GM23338 (cell line): ENCODE measurements at regions not wholly inside any gene's neighbourhood (a gene's known extent, or its start where the extent isn't known, plus 50 kb on each side); places are given as distances from the start of the nearest gene placed in this dataset.

Source experiments
- ATAC-seq: fragments of 200-7000 bp; cut with Tn5 transposase; 3 replicates; pipeline ENCODE4 v1.9.1; 2020
- DNase-seq: peaks from one replicate; pipeline ENCODE4 v3.0.0-alpha.2; 2015; ENCODE audit warnings: low spot score
- H2AFZ ChIP-seq: fragments of 200-600 bp; sonication (generic); 2 replicates; pipeline ENCODE4 v1.8.0; 2016; ENCODE audit warnings: antibody characterized with exemption, mild to moderate bottlenecking, moderate library complexity
- H3F3A ChIP-seq: fragments of 200-600 bp; sonication (generic); replicated peaks from 2 replicates; pipeline ENCODE4 v1.8.0; 2017; ENCODE audit warnings: antibody characterized with exemption, mixed run types, low read depth
- H3K27ac ChIP-seq: fragments of 200-600 bp; sonication (generic); 2 replicates; pipeline ENCODE4 v1.6.1; 2016; ENCODE audit warnings: low read depth
- H3K27me3 ChIP-seq: fragments of 200-600 bp; sonication (generic); 2 replicates; pipeline ENCODE4 v1.8.0; 2016; ENCODE audit warnings: mild to moderate bottlenecking, mixed run types, moderate library complexity; ENCODE audit not compliant: insufficient read depth
- H3K36me3 ChIP-seq: fragments of 200-600 bp; sonication (generic); 2 replicates; pipeline ENCODE4 v1.8.0; 2016; ENCODE audit warnings: mild to moderate bottlenecking; ENCODE audit not compliant: insufficient read depth
- H3K4me1 ChIP-seq: fragments of 200-600 bp; sonication (generic); 2 replicates; pipeline ENCODE4 v1.8.0; 2016; ENCODE audit warnings: mild to moderate bottlenecking, moderate library complexity; ENCODE audit not compliant: insufficient read depth
- H3K4me2 ChIP-seq: fragments of 200-600 bp; sonication (generic); 2 replicates; pipeline ENCODE4 v1.7.1; 2017; ENCODE audit warnings: mixed run types
- H3K4me3 ChIP-seq: fragments of 200-600 bp; sonication (generic); 2 replicates; pipeline ENCODE4 v1.6.1; 2016; ENCODE audit warnings: mixed run types
- H3K79me2 ChIP-seq: fragments of 200-600 bp; sonication (generic); replicated peaks from 2 replicates; pipeline ENCODE4 v1.8.0; 2017; ENCODE audit warnings: mild to moderate bottlenecking; ENCODE audit not compliant: insufficient read depth
- H3K9me2 ChIP-seq: fragments of 200-600 bp; sonication (generic); 2 replicates; pipeline ENCODE4 v1.8.0; 2017; ENCODE audit not compliant: insufficient read depth
- H4K20me1 ChIP-seq: fragments of 200-600 bp; sonication (generic); replicated peaks from 2 replicates; pipeline ENCODE4 v1.8.0; 2017; ENCODE audit warnings: mild to moderate bottlenecking; ENCODE audit not compliant: insufficient read depth
- H3K27ac Mint-ChIP-seq: 2 replicates; pipeline ENCODE4 v1.8.0; 2020; ENCODE audit warnings: inconsistent platforms, mild to moderate bottlenecking, moderate library complexity, mixed read lengths
- H3K27me3 Mint-ChIP-seq: 3 replicates; pipeline ENCODE4 v1.8.0; 2022; ENCODE audit warnings: low read depth, mild to moderate bottlenecking, moderate library complexity, mixed read lengths, inconsistent platforms; ENCODE audit not compliant: insufficient read depth, poor library complexity
- H3K36me3 Mint-ChIP-seq: 3 replicates; pipeline ENCODE4 v1.8.0; 2021; ENCODE audit warnings: low read depth, mild to moderate bottlenecking, inconsistent platforms, moderate library complexity, mixed read lengths
- H3K4me1 Mint-ChIP-seq: 3 replicates; pipeline ENCODE4 v1.8.0; 2020; ENCODE audit warnings: mild to moderate bottlenecking, inconsistent platforms, mixed read lengths
- H3K4me3 Mint-ChIP-seq: 3 replicates; pipeline ENCODE4 v1.8.0; 2021; ENCODE audit warnings: moderate library complexity, mild to moderate bottlenecking, inconsistent platforms, mixed read lengths
- H3K9me3 Mint-ChIP-seq: 3 replicates; pipeline ENCODE4 v1.8.0; 2020; ENCODE audit warnings: moderate library complexity, mild to moderate bottlenecking, inconsistent platforms, mixed read lengths
- CREB1 ChIP-seq: fragments of 250-450 bp; sonication (Bioruptor Pico); IDR thresholded peaks from 2 replicates; pipeline ENCODE4 v1.5.0; 2020; ENCODE audit warnings: low read depth, mild to moderate bottlenecking, moderate library complexity
- EZH2 ChIP-seq: fragments of 200-600 bp; sonication (generic); IDR thresholded peaks from one replicate; pipeline ENCODE4 v1.8.0; 2017; ENCODE audit warnings: antibody characterized with exemption, mild to moderate bottlenecking, low read depth; ENCODE audit not compliant: unreplicated experiment
- EZH2phosphoT487 ChIP-seq: fragments of 200-600 bp; sonication (generic); IDR thresholded peaks from one replicate; pipeline ENCODE4 v1.8.1; 2018; ENCODE audit warnings: antibody characterized with exemption; ENCODE audit not compliant: unreplicated experiment
- JUNB ChIP-seq: IDR thresholded peaks from one replicate; pipeline ENCODE4 v1.6.1; 2016; ENCODE audit warnings: antibody characterized with exemption; ENCODE audit not compliant: unreplicated experiment
- NANOG ChIP-seq: IDR thresholded peaks from 2 replicates; pipeline ENCODE4 v1.6.1; 2016; ENCODE audit warnings: antibody characterized with exemption, borderline replicate concordance
- POLR2AphosphoS5 ChIP-seq: IDR thresholded peaks from 2 replicates; pipeline ENCODE4 v1.6.1; 2016; ENCODE audit warnings: antibody characterized with exemption, low read depth
- STAT1 ChIP-seq: IDR thresholded peaks from one replicate; pipeline ENCODE4 v1.6.1; 2016; ENCODE audit warnings: antibody characterized with exemption; ENCODE audit not compliant: unreplicated experiment
- ZNF114 ChIP-seq: fragments of 250-450 bp; sonication (Bioruptor Pico); IDR thresholded peaks from 2 replicates; pipeline ENCODE4 v1.5.0; 2020; ENCODE audit warnings: mild to moderate bottlenecking, moderate library complexity
- ZNF331 ChIP-seq: fragments of 250-450 bp; sonication (Bioruptor Pico); IDR thresholded peaks from 2 replicates; pipeline ENCODE4 v1.5.0; 2020; ENCODE audit warnings: low read depth, mild to moderate bottlenecking, moderate library complexity
- TF ChIP-seq, protein P1 (sequence below): fragments of 250-450 bp; sonication (Bioruptor Pico); IDR thresholded peaks from 2 replicates; pipeline ENCODE4 v1.5.0; 2020; ENCODE audit warnings: mild to moderate bottlenecking, moderate library complexity
- TF ChIP-seq, protein P2 (sequence below): IDR thresholded peaks from 2 replicates; pipeline ENCODE4 v1.6.1; 2016; ENCODE audit warnings: antibody characterized with exemption
- TF ChIP-seq, protein P3 (sequence below), 2 experiments: fragments of 200-600 bp in 1 of 2; sonication (generic) in 1 of 2; conservative IDR thresholded peaks; 2 replicates each; pipeline versions ENCODE4 v1.5.1 to v1.6.1; 2016 to 2017; ENCODE audit warnings: antibody characterized with exemption in 2 of 2, low read depth in 2 of 2, mild to moderate bottlenecking in 2 of 2, moderate library complexity in 1 of 2
- TF ChIP-seq, protein P4 (sequence below): IDR thresholded peaks from one replicate; pipeline ENCODE4 v1.6.1; 2018; ENCODE audit warnings: antibody characterized with exemption; ENCODE audit not compliant: unreplicated experiment

DNA sequence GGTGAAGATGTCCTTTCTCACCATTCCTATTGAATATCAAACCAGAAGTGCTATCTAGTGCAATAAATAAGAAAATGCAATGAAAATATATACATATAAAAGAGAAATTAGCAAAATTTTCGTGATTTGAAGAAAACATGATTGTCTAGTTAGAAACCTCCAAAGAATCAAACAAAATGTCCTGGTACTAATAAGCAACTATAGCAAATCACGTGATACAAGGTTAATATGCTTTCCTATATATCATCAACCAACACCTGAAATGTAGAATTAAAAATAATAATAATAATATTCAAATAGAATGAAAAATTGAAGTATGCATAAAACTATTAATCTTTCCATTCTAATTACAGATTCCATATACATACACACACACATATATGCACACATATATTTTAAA is 183.9 kb upstream of the POM121L12 start:
- no peaks in the 10 kb centered on the region for H3K4me1 ChIP-seq
- TF ChIP-seq ZNF331 (no peak), NANOG (no peak), ZNF114 (CRISPR knock-in tag) (no peak), CREB1 (CRISPR knock-in tag) (no peak), STAT1 (no peak), EZH2 (no peak), JUNB (no peak), POLR2AphosphoS5 (no peak), EZH2phosphoT487 (no peak)
- TF ChIP-seq, protein P1, sequence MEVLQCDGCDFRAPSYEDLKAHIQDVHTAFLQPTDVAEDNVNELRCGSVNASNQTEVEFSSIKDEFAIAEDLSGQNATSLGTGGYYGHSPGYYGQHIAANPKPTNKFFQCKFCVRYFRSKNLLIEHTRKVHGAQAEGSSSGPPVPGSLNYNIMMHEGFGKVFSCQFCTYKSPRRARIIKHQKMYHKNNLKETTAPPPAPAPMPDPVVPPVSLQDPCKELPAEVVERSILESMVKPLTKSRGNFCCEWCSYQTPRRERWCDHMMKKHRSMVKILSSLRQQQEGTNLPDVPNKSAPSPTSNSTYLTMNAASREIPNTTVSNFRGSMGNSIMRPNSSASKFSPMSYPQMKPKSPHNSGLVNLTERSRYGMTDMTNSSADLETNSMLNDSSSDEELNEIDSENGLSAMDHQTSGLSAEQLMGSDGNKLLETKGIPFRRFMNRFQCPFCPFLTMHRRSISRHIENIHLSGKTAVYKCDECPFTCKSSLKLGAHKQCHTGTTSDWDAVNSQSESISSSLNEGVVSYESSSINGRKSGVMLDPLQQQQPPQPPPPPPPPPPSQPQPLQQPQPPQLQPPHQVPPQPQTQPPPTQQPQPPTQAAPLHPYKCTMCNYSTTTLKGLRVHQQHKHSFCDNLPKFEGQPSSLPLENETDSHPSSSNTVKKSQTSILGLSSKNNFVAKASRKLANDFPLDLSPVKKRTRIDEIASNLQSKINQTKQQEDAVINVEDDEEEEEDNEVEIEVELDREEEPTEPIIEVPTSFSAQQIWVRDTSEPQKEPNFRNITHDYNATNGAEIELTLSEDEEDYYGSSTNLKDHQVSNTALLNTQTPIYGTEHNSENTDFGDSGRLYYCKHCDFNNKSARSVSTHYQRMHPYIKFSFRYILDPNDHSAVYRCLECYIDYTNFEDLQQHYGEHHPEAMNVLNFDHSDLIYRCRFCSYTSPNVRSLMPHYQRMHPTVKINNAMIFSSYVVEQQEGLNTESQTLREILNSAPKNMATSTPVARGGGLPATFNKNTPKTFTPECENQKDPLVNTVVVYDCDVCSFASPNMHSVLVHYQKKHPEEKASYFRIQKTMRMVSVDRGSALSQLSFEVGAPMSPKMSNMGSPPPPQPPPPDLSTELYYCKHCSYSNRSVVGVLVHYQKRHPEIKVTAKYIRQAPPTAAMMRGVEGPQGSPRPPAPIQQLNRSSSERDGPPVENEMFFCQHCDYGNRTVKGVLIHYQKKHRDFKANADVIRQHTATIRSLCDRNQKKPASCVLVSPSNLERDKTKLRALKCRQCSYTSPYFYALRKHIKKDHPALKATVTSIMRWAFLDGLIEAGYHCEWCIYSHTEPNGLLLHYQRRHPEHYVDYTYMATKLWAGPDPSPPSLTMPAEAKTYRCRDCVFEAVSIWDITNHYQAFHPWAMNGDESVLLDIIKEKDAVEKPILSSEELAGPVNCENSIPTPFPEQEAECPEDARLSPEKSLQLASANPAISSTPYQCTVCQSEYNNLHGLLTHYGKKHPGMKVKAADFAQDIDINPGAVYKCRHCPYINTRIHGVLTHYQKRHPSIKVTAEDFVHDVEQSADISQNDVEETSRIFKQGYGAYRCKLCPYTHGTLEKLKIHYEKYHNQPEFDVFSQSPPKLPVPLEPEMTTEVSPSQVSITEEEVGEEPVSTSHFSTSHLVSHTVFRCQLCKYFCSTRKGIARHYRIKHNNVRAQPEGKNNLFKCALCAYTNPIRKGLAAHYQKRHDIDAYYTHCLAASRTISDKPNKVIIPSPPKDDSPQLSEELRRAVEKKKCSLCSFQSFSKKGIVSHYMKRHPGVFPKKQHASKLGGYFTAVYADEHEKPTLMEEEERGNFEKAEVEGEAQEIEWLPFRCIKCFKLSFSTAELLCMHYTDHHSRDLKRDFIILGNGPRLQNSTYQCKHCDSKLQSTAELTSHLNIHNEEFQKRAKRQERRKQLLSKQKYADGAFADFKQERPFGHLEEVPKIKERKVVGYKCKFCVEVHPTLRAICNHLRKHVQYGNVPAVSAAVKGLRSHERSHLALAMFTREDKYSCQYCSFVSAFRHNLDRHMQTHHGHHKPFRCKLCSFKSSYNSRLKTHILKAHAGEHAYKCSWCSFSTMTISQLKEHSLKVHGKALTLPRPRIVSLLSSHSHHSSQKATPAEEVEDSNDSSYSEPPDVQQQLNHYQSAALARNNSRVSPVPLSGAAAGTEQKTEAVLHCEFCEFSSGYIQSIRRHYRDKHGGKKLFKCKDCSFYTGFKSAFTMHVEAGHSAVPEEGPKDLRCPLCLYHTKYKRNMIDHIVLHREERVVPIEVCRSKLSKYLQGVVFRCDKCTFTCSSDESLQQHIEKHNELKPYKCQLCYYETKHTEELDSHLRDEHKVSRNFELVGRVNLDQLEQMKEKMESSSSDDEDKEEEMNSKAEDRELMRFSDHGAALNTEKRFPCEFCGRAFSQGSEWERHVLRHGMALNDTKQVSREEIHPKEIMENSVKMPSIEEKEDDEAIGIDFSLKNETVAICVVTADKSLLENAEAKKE (CRISPR knock-in tag), result no peak
- TF ChIP-seq, protein P2, sequence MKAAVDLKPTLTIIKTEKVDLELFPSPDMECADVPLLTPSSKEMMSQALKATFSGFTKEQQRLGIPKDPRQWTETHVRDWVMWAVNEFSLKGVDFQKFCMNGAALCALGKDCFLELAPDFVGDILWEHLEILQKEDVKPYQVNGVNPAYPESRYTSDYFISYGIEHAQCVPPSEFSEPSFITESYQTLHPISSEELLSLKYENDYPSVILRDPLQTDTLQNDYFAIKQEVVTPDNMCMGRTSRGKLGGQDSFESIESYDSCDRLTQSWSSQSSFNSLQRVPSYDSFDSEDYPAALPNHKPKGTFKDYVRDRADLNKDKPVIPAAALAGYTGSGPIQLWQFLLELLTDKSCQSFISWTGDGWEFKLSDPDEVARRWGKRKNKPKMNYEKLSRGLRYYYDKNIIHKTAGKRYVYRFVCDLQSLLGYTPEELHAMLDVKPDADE, result no peak
- TF ChIP-seq, protein P3, sequence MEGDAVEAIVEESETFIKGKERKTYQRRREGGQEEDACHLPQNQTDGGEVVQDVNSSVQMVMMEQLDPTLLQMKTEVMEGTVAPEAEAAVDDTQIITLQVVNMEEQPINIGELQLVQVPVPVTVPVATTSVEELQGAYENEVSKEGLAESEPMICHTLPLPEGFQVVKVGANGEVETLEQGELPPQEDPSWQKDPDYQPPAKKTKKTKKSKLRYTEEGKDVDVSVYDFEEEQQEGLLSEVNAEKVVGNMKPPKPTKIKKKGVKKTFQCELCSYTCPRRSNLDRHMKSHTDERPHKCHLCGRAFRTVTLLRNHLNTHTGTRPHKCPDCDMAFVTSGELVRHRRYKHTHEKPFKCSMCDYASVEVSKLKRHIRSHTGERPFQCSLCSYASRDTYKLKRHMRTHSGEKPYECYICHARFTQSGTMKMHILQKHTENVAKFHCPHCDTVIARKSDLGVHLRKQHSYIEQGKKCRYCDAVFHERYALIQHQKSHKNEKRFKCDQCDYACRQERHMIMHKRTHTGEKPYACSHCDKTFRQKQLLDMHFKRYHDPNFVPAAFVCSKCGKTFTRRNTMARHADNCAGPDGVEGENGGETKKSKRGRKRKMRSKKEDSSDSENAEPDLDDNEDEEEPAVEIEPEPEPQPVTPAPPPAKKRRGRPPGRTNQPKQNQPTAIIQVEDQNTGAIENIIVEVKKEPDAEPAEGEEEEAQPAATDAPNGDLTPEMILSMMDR (conservative IDR thresholded peaks at IDR 0.05; ENCODE audit: low read depth in 2 of 2), result no peak
- TF ChIP-seq, protein P4, sequence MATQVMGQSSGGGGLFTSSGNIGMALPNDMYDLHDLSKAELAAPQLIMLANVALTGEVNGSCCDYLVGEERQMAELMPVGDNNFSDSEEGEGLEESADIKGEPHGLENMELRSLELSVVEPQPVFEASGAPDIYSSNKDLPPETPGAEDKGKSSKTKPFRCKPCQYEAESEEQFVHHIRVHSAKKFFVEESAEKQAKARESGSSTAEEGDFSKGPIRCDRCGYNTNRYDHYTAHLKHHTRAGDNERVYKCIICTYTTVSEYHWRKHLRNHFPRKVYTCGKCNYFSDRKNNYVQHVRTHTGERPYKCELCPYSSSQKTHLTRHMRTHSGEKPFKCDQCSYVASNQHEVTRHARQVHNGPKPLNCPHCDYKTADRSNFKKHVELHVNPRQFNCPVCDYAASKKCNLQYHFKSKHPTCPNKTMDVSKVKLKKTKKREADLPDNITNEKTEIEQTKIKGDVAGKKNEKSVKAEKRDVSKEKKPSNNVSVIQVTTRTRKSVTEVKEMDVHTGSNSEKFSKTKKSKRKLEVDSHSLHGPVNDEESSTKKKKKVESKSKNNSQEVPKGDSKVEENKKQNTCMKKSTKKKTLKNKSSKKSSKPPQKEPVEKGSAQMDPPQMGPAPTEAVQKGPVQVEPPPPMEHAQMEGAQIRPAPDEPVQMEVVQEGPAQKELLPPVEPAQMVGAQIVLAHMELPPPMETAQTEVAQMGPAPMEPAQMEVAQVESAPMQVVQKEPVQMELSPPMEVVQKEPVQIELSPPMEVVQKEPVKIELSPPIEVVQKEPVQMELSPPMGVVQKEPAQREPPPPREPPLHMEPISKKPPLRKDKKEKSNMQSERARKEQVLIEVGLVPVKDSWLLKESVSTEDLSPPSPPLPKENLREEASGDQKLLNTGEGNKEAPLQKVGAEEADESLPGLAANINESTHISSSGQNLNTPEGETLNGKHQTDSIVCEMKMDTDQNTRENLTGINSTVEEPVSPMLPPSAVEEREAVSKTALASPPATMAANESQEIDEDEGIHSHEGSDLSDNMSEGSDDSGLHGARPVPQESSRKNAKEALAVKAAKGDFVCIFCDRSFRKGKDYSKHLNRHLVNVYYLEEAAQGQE, result no peak
- Mint-ChIP-seq H3K4me1 (peaks cover 3% of the 10 kb centered on the region; the same call in 1 of the 3 replicates), H3K27me3 (peaks cover 1% of the 10 kb centered on the region), H3K36me3 (no peaks in the 10 kb centered on the region), H3K4me3 (no peak overlapping the region), H3K27ac (no peak overlapping the region), H3K9me3 (peaks cover 4% of the 10 kb centered on the region; the same call in 1 of the 3 replicates)
- H4K20me1 ChIP-seq, result no peaks in the 10 kb centered on the region
- H3K27me3 ChIP-seq, result no peaks in the 10 kb centered on the region
- no peak overlapping the region for H3K27ac ChIP-seq
- no peaks in the 10 kb centered on the region for H3K79me2 ChIP-seq
- H3K4me3 ChIP-seq, result no peak overlapping the region
- no peak overlapping the region for H3K4me2 ChIP-seq
- H2AFZ ChIP-seq, result no peak overlapping the region
- ATAC-seq (no peak), DNase-seq (no peak)
- no peaks in the 10 kb centered on the region for H3K9me2 ChIP-seq
- no peaks in the 10 kb centered on the region for H3K36me3 ChIP-seq
- H3F3A ChIP-seq, result no peaks in the 10 kb centered on the region
